ENCODE measurements at regions not wholly inside any gene's neighbourhood (a gene's known extent, or its start where the extent isn't known, plus 50 kb on each side); places are given as distances from the start of the nearest gene placed in this dataset.

GRCh38 chr5:126370796-126371718 lies 52.2 kb upstream of the GRAMD2B start:
- no peaks in the 10 kb centered on the region for H3K4me1 ChIP-seq
- H3K36me3 ChIP-seq, result no peaks in the 10 kb centered on the region
- no peak for TF ChIP-seq CTCF (IDR thresholded peaks at IDR 0.05 in 4 of 5, conservative IDR thresholded peaks at IDR 0.05 in 1 of 5)
- no peak overlapping the region for H3K27ac ChIP-seq
- DNase-seq (no peak), ATAC-seq (no peak)
- in situ Hi-C loops (cut with MboI; ENCODE audit: low sequenced_read_pairs in 4 of 4), result no loop called here
- H3K4me3 ChIP-seq, result no peak overlapping the region
- no peaks in the 10 kb centered on the region for H3K9me3 ChIP-seq
- no peaks in the 10 kb centered on the region for H3K27me3 ChIP-seq
- intact Hi-C loops (cut with DNase I; ENCODE audit: low total_unique reads), result no loop called here

GRCh38 chr5:126373375-126374108 lies 49.7 kb upstream of the GRAMD2B start:
- H3K27me3 ChIP-seq, result no peaks in the 10 kb centered on the region
- no peak overlapping the region for H3K4me3 ChIP-seq
- intact Hi-C loops (cut with DNase I; ENCODE audit: low total_unique reads) (no loop called here), in situ Hi-C loops (cut with MboI; ENCODE audit: low sequenced_read_pairs in 4 of 4) (no loop called here)
- no peak overlapping the region for H3K27ac ChIP-seq
- no peak for DNase-seq
- H3K9me3 ChIP-seq, result no peaks in the 10 kb centered on the region
- ATAC-seq, result no peak
- peaks cover 0 to 4% of the 10 kb centered on the region in 2 donors for H3K4me1 ChIP-seq
- no peaks in the 10 kb centered on the region for H3K36me3 ChIP-seq
- TF ChIP-seq CTCF (IDR thresholded peaks at IDR 0.05 in 4 of 5, conservative IDR thresholded peaks at IDR 0.05 in 1 of 5), result no peak
- no peak for TF ChIP-seq POLR2A (IDR thresholded peaks at IDR 0.05)

Data from gastrocnemius medialis (tissue), 4 donors.